KBM-7 (cell line): ENCODE measurements at regions not wholly inside any gene's neighbourhood (a gene's known extent, or its start where the extent isn't known, plus 50 kb on each side); places are given as distances from the start of the nearest gene placed in this dataset.

Source experiments
- DNase-seq: peaks from one replicate; pipeline ENCODE4 v3.0.0-alpha.2; 2015
- in situ Hi-C: fragments of 300-500 bp; cut with MboI; formaldehyde crosslinking; loops from 2 replicates; pipeline ENCODE4 v1.14.3; 2020; ENCODE audit warnings: low sequenced_read_pairs, low pct_unique_long_range_greater_than_20kb, mixed read lengths

GRCh38 chr1:168782559-168783116 is 53.6 kb upstream of the DPT start:
- no peak for DNase-seq
- in situ Hi-C loops, result no loop called here

GRCh38 chr1:168783458-168784210 is 54.6 kb upstream of the DPT start:
- DNase-seq, result no peak
- in situ Hi-C loops, result no loop called here

- in situ Hi-C loops, result no loop called here
- no peak for DNase-seq
Measured at GRCh38 chr1:168786476-168787330, 57.7 kb upstream of the DPT start.

- no peak for DNase-seq
- in situ Hi-C loops, result no loop called here
Measured at GRCh38 chr1:168788258-168788657, 59.3 kb upstream of the DPT start.

GRCh38 chr1:168789501-168789900 is 60.5 kb upstream of the DPT start:
- in situ Hi-C loops, result no loop called here
- no peak for DNase-seq

- no peak for DNase-seq
- in situ Hi-C loops, result no loop called here
Measured at GRCh38 chr1:168792142-168792541, 63.1 kb upstream of the DPT start.

- DNase-seq, result peak; percentile 15
- in situ Hi-C loops, result no loop called here
Measured at GRCh38 chr1:168792592-168793125, 63.7 kb upstream of the DPT start.

GRCh38 chr1:168794057-168794456 is 65.1 kb upstream of the DPT start:
- in situ Hi-C loops, result no loop called here
- DNase-seq, result no peak

GRCh38 chr1:168795681-168796080 is 66.7 kb upstream of the DPT start:
- DNase-seq, result no peak
- in situ Hi-C loops, result no loop called here

- in situ Hi-C loops, result no loop called here
- no peak for DNase-seq
Measured at GRCh38 chr1:168799927-168800605, 71.1 kb upstream of the DPT start.

GRCh38 chr1:168801032-168801745 is 72.2 kb upstream of the DPT start:
- in situ Hi-C loops, result no loop called here
- no peak for DNase-seq

- in situ Hi-C loops, result no loop called here
- peak; percentile 5 for DNase-seq
Measured at GRCh38 chr1:168803806-168804510, 75.0 kb upstream of the DPT start.

- in situ Hi-C loops, result no loop called here
- no peak for DNase-seq
Measured at GRCh38 chr1:168806952-168807351, 77.9 kb upstream of the DPT start.

- no peak for DNase-seq
- in situ Hi-C loops, result no loop called here
Measured at GRCh38 chr1:168811176-168811575, 82.2 kb upstream of the DPT start.

GRCh38 chr1:168819668-168820067 is 90.7 kb upstream of the DPT start:
- no peak for DNase-seq
- in situ Hi-C loops, result no loop called here

GRCh38 chr1:168821434-168821833 is 92.4 kb upstream of the DPT start:
- in situ Hi-C loops, result no loop called here
- DNase-seq, result no peak

GRCh38 chr1:168822911-168823310 is 93.9 kb upstream of the DPT start:
- in situ Hi-C loops, result no loop called here
- no peak for DNase-seq

- no peak for DNase-seq
- in situ Hi-C loops, result no loop called here
Measured at GRCh38 chr1:168823988-168824387, 95.0 kb upstream of the DPT start.
